HG02759 (cell line): ENCODE measurements at regions not wholly inside any gene's neighbourhood (a gene's known extent, or its start where the extent isn't known, plus 50 kb on each side); places are given as distances from the start of the nearest gene placed in this dataset.
"Not testable (repeated sequence)": the region's sequence is repeated elsewhere in the genome, so short reads cannot be mapped to it uniquely, and the experiment has no call there.

Experiments
- ATAC-seq: cut with Tn5 transposase; IDR thresholded peaks from one replicate; pipeline ENCODE4 v1.9.1; 2021; ENCODE audit warnings: mild to moderate bottlenecking, moderate library complexity; ENCODE audit not compliant: unreplicated experiment

DNA sequence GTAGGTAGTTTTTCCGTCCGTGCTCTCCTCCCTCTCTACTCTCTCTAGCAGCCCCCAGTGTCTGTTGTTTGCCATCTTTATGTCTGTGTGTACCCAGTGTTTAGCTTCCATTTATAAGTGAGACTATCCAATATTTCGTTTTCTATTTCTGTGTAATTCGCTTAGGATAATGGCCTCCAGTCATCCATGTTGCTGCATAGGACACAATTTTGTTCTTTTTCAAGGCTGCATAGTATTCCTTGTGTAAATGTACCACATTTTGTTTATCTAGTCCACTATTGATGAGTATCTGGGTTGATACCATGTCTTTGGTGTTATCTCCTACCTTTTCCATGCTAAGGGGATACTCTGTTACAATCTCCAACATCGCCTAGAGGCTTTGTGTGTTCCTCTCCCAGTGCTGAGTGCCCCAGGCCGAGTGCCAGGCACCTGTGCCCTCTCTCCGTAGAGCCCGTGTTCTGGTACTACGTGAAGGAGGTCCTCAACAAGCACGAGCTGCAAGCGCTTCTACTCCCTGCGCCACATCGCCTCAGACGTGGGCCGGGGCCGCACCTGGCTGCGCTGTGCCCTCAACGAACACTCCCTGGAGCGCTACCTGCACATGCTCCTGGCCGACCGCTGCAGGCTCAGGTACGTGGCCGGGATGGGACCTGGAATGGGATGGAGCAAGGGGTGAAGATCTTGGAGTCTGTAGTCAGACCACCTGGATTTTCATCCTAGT, 51.0 kb downstream of the NPIPB11 start:
- ATAC-seq = not testable (repeated sequence)

DNA sequence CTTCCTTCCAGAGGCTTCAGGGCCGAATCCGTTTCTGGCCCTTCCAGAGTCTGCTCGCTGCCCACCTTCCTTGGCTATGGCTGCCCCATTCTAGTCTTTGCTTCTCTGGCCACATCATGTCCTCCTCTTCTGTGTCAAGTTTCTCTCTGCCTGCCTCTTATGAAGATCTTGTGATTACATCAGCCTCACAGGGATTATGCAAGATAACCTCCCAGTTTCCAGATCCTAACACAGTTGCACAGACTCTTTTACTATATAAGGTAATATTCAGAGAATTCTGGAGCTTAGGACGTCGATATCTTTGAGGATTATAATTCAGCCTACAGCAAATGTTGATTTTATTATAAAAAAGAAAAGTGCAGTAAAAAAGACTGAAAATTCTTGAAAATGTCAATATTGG, 52.1 kb downstream of the NPIPB11 start:
- not testable (repeated sequence) for ATAC-seq

DNA sequence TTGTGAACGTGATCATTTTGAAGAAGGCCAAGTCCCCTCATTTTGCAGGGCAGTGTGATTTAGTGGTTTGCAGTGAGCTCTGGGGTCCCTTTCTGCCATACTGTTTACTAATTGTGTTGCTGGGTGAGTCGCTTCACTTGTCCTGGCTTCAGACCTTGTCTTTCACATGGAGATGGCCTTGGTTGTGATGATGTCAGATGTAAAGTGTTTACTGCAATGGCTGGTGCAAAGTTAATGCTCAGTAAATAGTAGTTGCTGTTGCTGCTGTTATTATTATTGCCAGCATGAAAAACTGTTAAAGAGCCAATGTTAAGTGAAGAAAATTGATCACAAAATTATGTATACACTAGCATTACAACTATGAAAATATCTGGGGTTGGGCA, 53.9 kb downstream of the NPIPB11 start:
- not testable (repeated sequence) for ATAC-seq

DNA sequence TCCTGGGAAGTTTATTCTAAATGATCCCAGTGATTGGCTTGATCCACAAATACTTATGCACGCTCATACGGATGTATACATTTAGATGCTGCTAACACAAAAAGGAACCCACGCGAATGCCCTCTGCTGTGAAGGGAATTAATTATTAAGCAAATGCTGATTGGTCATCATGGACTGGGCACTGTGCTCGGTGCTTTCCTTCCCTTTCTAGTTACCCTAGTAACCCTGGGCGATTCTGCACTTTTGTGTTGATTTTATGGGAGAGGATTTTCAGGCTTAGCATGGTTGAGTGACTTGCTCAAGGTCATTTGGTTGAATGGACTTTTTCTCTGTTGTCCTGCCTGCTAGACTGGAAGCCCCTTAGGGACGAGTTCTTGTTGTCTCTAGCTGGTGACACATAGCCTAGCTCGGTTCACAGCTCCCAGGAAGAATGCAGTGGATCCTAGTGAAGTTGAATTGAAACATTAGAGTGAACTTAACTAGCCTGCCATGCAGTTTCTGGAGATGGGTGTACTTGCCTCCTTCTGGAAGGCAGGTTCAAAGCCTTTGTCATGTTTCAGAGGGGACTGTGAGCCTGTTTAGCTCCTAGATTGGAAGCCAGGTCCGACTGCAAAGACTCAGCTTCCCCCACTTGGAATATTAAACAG, 54.4 kb downstream of the NPIPB11 start:
- ATAC-seq = not testable (repeated sequence)

DNA sequence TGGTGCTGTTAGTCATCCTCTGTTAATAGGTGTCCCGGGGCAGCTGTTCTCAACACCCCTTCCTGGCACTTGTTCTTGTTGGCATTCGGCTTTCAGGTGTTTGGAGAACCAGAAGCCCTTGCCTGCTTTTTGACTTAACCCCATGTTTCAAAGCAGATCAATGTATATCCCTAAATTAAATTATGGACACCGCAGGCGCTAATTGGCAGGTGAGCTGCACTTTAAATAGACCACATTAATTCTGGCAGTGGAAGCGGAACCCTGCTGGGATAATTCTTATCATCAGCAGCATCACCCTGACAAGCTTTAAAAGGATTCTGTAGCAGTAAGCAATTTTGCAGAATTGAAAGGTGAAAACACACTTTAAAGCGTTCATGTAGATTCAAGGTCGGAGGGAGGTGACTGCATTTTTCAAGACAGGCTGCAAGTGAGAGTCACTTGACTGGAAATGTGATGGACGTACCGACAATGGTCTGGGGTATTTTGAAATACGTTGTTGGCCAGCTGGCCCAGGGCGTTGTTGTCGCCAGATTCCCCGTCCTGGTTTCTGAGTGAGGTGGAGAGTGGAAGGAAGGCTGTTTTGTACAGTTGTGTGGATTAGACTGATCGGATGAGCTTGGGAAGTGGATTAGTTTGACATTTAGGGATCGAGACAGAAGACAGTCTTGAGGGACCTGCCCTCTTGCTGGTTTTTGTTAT, 55.1 kb downstream of the NPIPB11 start:
- ATAC-seq = not testable (repeated sequence)

DNA sequence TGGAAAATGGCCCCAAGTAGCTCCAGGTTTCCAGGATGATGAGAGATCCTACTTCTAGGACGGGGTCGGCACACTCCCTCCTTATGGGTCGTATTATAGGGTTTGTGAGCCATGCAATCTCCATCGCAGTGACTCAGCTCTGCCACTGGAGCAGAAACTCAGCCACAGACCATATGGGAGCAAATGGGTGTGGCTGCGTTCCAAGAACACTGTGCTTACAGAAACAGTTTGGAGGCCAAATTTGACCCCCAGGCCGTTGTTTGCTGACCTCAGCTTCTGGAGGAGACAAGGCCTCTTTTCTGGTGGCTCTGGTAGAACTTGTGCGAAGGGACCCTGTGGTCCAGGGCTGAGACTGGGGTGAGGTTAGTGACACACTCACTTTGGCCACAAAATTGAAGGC, 56.5 kb downstream of the NPIPB11 start:
- ATAC-seq = not testable (repeated sequence)

DNA sequence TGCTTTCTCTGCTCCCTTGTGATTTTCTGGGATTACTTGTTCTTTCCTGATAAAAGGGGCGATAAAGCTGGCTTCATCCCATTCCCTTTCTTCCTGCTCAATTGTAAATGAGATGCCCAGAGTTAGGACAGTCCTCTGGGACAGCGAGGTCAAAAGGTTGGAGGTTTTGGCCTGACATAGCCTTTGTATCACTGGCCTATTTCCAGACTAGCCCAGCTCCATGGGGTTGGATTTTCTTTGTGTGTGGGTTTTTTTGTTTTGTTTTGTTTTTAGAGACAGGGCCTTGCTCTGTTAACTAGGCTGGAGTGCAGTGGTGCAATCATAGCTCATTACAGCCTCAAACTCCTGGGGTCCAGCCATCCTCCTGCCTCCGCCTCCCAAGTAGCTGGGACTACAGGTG, 57.8 kb downstream of the NPIPB11 start:
- not testable (repeated sequence) for ATAC-seq

DNA sequence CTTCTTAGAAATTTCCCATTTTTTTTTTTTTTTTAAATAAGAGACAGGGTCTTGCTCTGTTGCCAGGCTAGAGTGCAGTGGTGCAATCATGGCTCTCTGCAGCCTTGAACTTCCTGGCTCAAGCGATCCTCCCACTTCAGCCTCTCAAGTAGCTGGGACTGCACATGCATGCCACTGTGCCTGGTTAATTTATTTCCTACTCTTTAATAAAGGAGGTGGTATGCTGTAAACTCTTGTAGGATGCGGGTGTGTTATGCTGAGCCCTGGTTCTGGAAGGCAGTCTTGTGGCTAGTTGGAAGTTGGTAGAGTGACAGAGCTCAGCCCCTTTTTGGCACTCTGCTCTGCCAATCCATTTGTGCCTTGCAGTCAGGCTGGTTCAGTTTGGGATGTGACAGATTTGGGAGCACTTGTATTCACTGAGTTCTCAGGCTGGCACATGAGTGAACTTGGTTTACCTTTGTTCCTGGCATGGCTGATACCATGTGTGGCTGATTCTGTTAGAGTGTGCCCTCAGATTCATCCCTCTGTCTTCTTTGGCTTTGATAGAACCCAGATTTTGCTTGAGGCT, 58.3 kb downstream of the NPIPB11 start:
- not testable (repeated sequence) for ATAC-seq

DNA sequence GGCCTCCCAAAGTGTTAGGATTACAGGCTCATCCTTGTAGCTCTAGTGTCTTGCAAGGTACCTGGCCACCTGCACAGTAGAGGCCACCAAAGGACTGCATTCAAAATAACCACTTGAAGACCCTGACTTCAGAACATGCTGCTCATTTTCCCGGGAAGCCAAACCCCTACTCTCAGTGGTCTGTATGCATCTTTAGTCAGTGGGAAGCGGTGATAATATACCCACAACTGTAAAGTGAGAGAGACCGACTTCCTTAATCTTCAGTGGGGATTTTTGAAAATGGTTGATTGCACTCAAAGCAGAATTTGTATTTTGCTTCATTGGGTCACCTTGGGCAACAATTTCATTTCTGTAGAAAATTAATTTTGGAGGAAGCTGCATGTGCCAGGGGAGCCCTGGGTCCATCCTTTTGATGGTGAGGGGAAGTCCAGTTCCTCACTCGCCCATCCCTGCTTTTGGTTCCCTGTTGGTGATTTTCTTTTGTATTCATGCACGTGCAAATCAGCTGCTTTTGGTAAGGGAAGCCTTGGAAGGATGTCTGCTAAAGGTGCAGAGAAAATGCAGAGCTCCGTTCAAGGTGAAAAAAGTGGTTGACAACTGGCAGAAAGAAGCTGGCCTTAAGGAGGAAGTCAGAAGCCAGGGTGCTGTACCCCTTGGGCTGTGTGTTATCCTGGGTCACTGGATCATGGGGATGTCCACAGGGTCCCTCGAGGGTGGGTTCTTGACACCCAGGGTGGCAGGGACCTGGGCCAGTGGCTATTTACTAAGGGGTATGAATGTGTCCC, 59.5 kb downstream of the NPIPB11 start:
- not testable (repeated sequence) for ATAC-seq

DNA sequence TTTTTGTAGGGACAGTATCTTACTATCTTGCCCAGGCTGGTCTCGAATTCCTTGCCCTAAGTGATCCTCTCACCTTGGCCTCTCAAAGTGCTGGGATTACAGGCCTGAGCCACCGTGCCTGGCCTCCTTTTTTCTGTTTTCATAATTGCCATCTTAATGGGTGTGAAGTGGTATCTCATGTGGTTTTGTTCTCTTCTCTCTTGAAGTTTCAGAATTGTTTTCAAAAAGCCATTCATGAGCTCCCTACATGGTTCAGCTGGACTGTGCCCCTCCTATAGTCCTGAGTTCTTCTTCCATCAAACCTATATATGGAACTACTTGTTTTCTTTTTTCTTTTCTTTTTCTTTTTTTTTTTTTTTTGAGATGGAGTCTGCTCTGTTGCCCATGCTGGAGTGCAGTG, 60.3 kb downstream of the NPIPB11 start:
- ATAC-seq = not testable (repeated sequence)

DNA sequence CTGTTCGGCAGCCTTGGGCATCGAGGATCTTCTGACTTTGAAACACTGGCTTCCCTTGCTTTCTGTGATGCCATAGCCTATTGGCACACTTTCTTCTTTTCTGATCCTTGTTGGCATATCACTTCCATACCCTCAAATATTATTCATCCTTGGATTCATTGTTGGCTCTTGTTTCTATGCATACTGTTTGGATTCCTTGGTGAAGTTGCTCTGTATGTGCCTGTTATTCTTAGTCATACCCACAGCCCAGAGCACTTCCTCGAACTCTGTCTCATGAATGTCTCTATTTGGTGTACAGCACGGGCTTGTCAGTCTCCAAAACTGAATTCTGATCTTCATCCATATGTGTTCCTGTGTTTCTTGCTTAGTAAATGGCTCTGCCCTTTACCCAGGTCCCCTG, 63.6 kb downstream of the NPIPB11 start:
- not testable (repeated sequence) for ATAC-seq

DNA sequence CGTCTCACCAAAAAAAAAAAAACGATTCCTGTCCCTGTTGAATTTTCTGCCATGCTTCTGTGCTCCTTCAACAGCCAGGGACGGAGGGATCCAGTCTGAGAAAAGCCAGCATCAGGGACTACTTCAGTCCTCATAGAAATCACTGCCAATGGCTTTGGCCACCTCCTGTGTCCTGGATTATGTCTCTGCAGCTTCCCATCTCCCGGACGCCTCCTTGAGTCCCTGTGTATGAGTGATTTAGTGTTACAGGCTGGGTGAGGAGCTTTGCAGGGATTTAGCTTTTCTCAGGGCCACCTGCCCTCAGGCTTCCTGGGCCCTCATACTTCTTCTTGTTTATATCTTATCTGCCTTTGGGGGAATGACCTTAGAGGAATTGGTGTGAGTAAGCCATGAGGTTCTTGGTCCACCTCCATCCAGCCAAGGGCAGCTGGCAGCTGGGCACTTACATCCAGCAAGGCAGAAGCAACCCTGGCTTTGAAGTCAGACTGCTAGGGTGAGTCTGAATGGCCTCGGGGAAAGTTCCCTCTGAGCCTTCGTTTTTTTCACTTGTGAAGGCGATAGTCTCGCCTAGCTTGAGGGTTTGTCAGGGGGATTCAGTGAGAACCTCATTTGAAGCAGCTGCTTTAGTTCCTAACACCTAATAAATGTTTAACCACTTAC, 65.6 kb downstream of the NPIPB11 start:
- ATAC-seq = not testable (repeated sequence)

DNA sequence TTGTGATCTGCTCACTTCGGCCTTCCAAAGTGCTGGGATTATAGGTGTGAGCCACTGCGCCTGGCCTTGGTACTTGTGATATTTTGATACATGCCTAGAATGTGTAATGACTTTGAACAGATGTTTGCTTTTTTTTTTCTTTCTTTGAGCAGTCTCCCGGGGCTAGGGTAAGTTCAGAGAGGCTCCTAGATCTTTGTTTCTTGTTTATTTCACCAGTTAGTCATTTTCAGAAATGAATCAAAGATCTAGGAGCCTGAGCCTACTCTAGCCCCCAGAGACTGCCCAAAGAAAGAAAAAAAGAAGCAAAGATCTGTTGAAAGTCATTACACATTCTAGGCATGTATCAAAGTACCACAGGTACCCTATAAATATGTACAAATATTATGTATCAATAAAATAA, 66.3 kb downstream of the NPIPB11 start:
- not testable (repeated sequence) for ATAC-seq

DNA sequence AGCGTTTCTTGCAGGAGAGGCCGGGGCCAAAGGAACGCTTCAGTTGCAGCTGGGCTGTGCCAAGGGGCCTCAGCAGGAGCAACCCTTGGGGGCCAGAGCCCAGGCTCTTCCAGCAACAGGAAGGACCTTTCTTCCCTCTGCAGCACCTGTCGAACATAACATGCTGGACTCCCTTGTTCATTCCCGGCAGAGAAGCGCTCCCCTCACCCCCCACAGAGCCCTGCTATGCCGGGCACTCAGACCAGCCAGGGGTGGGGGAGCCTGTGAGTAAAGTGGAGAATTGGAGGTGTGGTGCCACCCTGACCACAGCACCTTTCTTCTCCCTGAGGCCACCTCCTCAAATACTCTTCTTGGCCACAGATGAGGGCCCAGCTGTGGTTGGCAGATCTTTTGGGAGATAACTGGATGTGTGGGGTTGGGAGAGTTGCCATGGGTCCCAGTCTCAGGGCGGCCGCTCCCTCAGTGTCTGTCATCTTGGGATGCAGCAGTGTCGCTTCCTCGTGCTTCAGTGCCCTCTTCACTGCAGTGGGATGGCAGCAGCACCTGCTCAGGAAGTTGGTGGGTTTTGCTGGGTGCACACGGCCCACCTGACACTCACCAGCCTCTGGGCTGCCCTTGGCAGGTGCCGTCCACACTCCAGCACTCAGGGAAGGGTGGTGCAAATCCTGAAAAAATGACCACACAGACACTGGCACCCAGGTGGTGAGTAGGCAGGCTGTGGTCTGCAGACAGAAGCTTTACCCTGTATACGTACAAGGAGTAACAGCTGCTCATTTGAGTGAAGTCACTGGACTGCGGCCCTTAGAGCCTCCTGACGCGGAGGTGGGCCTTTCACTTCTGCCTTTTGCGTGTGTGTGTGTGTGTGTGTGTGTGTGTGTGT, 67.5 kb downstream of the NPIPB11 start:
- ATAC-seq = peak; percentile 81

DNA sequence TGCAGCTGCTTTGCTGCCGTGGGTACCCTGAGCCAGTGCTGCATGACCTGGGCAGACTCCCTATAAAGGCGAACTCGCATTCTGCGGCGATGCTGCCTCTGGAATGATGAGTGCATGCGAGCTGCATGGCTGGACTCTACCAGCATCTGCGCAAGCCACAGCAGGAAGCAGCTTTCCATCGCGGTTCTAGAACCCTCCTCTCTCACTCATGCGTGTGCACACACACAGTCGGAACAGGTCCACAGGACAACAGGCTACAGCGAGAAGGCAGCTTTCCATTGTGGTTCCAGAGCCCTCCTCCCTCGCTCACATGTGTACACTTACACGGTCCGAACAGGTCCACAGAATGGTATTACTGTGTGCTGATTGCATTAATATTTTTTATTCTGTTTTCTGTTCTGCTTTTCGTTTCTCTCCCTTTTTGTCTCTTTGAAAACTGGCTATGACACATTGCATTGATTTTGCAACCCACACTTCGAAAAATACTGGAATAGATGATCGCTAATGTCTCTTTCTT, 69.1 kb downstream of the NPIPB11 start:
- ATAC-seq = not testable (repeated sequence)

DNA sequence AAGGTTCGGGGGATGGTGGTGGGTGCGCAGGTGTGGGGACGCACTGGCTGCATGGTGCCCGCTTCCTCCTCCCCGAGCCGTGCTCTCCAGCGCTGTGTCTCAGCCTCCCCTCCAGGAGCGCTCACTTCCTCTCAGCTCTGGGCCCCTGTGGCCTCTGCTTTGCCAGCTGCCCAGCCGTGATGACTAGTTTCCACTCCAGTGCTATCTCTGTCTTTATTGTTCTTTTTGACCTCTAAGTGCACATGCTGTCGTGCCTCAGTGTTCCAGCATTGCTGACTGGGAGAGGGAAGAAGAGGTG, 71.0 kb downstream of the NPIPB11 start:
- ATAC-seq = not testable (repeated sequence)

DNA sequence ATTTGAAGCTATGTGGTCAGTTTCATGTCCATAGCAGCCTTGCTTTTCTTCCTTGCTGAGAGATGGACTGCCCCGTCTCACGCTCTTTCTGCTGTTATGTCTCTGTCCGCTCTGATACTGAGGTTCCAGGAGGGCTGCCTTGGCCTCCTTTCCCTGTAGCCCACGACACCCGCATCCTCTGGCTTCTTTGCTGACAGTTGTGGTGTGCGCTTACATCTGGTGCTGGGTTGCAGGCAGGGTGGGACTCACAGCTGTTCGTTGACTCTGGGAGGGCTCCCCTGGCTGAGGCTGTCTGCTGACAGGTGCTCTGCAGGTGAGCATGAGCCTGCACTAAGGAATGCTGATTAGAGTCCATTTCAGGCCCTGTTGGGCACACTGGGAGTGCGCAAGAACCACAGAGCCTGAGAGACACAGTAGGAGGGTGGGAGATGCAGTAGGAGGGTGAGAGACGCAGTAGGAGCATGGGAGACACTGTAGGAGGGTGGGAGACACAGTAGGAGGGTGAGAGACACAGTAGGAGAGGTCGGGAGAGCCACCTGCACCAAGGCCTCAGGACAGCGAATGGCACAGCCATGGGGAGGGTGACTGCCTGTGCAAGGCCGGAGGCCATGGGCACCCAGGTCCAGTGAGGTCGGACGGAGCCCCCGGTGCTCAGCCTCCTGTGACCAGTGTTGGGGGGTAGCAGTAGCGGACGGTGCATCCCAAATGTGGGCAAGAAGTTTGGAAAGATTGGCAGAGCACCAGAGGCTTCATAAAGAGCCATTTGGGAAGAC, 71.5 kb downstream of the NPIPB11 start:
- ATAC-seq = not testable (repeated sequence)

DNA sequence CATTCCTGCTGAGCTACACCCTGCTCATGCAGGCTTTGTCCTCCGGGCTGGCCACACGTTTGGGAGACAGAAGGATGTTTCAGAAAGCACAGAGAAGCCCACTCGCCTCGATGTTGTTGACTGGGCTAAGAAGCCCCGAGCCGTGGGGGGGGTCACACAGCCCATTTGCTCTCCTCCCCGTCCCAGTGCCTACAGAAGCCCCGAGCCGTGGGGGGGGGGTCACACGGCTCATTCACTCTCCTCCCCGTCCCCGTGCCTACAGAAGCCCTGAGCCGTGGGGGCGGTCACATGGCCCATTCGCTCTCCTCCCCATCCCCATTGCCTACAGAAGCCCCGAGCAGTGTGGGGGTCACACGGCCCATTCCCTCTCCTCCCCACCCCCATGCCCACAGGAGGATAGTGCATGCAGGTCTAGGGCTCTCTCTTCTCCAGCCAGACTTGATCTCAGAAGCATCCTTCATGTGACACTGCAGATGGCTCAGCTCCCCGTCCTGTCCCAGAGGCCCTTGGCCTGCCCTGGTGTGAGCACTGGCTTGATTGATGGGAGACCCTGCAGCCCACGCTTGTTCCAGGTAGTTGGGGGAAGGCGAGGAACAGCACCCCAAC, 72.9 kb downstream of the NPIPB11 start:
- ATAC-seq = not testable (repeated sequence)
